GM12878 (cell line): ENCODE measurements at regions not wholly inside any gene's neighbourhood (a gene's known extent, or its start where the extent isn't known, plus 50 kb on each side); places are given as distances from the start of the nearest gene placed in this dataset.

Source experiments
- BCL11A ChIP-seq: IDR thresholded peaks from 2 replicates; pipeline ENCODE4 v1.6.1; 2011; ENCODE audit warnings: low read depth, low read length
- BHLHE40 ChIP-seq, 2 experiments: fragments of 450-650 bp in 1 of 2; IDR thresholded peaks; 2 replicates each; pipeline ENCODE4 v1.6.1; 2011 to 2017; ENCODE audit warnings: low read depth in 2 of 2, borderline replicate concordance in 1 of 2, improper control_type of control experiment in 1 of 2, low read length in 1 of 2, mild to moderate bottlenecking in 1 of 2
- CBX3 ChIP-seq: fragments of 200-600 bp; sonication (generic); IDR thresholded peaks from 2 replicates; pipeline ENCODE4 v1.6.1; 2016; ENCODE audit warnings: low read depth, borderline replicate concordance
- ETV6 ChIP-seq, 2 experiments: fragments of 450-650 bp in 1 of 2; IDR thresholded peaks in 1 of 2; conservative IDR thresholded peaks in 1 of 2; 2 replicates each; pipeline ENCODE4 v1.6.1; 2014; ENCODE audit warnings: antibody characterized with exemption in 1 of 2, borderline replicate concordance in 1 of 2, low read depth in 1 of 2, mild to moderate bottlenecking in 1 of 2, moderate library complexity in 1 of 2
- HCFC1 ChIP-seq: fragments of 150-350 bp; IDR thresholded peaks from 2 replicates; pipeline ENCODE4 v1.6.1; 2014; ENCODE audit warnings: low read length
- KDM1A ChIP-seq: fragments of 200-600 bp; sonication (generic); IDR thresholded peaks from 2 replicates; pipeline ENCODE4 v1.6.1; 2016; ENCODE audit warnings: borderline replicate concordance
- MYC ChIP-seq: IDR thresholded peaks from 2 replicates; pipeline ENCODE4 v1.6.1; 2011; ENCODE audit warnings: mild to moderate bottlenecking, low read length, moderate library complexity, inconsistent platforms; ENCODE audit not compliant: insufficient read depth, insufficient replicate concordance, insufficient read length, severe bottlenecking
- NRF1 ChIP-seq: conservative IDR thresholded peaks from 2 replicates; pipeline ENCODE4 v1.6.1; 2011; ENCODE audit warnings: mild to moderate bottlenecking, low read depth, low read length, improper control_type of control experiment
- TCF12 ChIP-seq: IDR thresholded peaks from 2 replicates; pipeline ENCODE4 v1.6.1; 2011; ENCODE audit warnings: low read depth, mild to moderate bottlenecking, low read length

- TF ChIP-seq KDM1A (no peak), ETV6 (conservative IDR thresholded peaks at IDR 0.05 in 1 of 2, IDR thresholded peaks at IDR 0.05 in 1 of 2; ENCODE audit: borderline replicate concordance in 1 of 2, low read depth in 1 of 2) (no peak), HCFC1 (no peak), TCF12 (no peak), CBX3 (no peak), MYC (no peak), BCL11A (no peak), BHLHE40 (IDR thresholded peaks at IDR 0.05; ENCODE audit: borderline replicate concordance in 1 of 2, low read depth in 2 of 2, low read length in 1 of 2) (no peak), NRF1 (no peak)
Measured at GRCh38 chr10:47206449-47207280, 93.3 kb upstream of the GDF10 start.
